ENCODE measurements at regions not wholly inside any gene's neighbourhood (a gene's known extent, or its start where the extent isn't known, plus 50 kb on each side); places are given as distances from the start of the nearest gene placed in this dataset.

DNA sequence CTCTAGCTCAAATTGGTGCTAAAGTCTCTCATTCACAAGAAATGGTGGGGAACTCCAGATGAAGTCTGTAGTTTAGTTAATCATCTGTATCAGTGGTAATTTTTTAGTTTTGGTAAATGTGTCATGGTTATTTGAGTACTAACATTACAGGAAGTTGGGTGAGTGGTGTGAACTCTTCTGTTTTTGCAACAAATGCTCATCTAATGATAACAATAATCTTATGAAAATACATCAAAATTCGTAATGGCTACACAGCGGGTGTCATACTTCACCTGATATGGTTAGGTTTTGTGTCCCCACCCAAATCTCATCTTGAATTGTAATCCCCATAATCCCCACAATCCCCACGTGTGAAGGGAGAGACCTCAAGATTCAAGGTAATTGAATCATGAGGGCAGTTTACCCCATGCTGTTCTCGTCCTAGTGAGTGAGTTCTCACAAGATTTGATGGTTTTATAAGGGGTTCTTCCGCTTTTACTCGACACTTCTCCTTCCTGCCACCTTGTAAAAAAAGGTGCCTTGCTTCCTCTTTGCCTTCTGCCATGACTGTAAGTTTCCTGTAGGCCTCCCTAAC lies 209.3 kb upstream of the FOXN3 start (continued):
- TF ChIP-seq, protein P1, sequence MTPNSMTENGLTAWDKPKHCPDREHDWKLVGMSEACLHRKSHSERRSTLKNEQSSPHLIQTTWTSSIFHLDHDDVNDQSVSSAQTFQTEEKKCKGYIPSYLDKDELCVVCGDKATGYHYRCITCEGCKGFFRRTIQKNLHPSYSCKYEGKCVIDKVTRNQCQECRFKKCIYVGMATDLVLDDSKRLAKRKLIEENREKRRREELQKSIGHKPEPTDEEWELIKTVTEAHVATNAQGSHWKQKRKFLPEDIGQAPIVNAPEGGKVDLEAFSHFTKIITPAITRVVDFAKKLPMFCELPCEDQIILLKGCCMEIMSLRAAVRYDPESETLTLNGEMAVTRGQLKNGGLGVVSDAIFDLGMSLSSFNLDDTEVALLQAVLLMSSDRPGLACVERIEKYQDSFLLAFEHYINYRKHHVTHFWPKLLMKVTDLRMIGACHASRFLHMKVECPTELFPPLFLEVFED (CRISPR knock-in tag; conservative IDR thresholded peaks at IDR 0.05) = no peak
- TF ChIP-seq, protein P2, sequence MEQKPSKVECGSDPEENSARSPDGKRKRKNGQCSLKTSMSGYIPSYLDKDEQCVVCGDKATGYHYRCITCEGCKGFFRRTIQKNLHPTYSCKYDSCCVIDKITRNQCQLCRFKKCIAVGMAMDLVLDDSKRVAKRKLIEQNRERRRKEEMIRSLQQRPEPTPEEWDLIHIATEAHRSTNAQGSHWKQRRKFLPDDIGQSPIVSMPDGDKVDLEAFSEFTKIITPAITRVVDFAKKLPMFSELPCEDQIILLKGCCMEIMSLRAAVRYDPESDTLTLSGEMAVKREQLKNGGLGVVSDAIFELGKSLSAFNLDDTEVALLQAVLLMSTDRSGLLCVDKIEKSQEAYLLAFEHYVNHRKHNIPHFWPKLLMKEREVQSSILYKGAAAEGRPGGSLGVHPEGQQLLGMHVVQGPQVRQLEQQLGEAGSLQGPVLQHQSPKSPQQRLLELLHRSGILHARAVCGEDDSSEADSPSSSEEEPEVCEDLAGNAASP (IDR thresholded peaks at IDR 0.05) = no peak
- TF ChIP-seq CBX5 (IDR thresholded peaks at IDR 0.05; ENCODE audit: borderline replicate concordance, low read depth) = no peak
- TF ChIP-seq, protein P3, sequence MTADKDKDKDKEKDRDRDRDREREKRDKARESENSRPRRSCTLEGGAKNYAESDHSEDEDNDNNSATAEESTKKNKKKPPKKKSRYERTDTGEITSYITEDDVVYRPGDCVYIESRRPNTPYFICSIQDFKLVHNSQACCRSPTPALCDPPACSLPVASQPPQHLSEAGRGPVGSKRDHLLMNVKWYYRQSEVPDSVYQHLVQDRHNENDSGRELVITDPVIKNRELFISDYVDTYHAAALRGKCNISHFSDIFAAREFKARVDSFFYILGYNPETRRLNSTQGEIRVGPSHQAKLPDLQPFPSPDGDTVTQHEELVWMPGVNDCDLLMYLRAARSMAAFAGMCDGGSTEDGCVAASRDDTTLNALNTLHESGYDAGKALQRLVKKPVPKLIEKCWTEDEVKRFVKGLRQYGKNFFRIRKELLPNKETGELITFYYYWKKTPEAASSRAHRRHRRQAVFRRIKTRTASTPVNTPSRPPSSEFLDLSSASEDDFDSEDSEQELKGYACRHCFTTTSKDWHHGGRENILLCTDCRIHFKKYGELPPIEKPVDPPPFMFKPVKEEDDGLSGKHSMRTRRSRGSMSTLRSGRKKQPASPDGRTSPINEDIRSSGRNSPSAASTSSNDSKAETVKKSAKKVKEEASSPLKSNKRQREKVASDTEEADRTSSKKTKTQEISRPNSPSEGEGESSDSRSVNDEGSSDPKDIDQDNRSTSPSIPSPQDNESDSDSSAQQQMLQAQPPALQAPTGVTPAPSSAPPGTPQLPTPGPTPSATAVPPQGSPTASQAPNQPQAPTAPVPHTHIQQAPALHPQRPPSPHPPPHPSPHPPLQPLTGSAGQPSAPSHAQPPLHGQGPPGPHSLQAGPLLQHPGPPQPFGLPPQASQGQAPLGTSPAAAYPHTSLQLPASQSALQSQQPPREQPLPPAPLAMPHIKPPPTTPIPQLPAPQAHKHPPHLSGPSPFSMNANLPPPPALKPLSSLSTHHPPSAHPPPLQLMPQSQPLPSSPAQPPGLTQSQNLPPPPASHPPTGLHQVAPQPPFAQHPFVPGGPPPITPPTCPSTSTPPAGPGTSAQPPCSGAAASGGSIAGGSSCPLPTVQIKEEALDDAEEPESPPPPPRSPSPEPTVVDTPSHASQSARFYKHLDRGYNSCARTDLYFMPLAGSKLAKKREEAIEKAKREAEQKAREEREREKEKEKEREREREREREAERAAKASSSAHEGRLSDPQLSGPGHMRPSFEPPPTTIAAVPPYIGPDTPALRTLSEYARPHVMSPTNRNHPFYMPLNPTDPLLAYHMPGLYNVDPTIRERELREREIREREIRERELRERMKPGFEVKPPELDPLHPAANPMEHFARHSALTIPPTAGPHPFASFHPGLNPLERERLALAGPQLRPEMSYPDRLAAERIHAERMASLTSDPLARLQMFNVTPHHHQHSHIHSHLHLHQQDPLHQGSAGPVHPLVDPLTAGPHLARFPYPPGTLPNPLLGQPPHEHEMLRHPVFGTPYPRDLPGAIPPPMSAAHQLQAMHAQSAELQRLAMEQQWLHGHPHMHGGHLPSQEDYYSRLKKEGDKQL (CRISPR knock-in tag; IDR thresholded peaks at IDR 0.05; ENCODE audit: borderline replicate concordance) = no peak
